HCT116 (cell line): ENCODE measurements at regions not wholly inside any gene's neighbourhood (a gene's known extent, or its start where the extent isn't known, plus 50 kb on each side); places are given as distances from the start of the nearest gene placed in this dataset.

Experiments
- ATAC-seq: fragments of 200-7000 bp; cut with Tn5 transposase; 2 replicates; pipeline ENCODE4 v1.9.1; 2020; ENCODE audit warnings: mild to moderate bottlenecking, moderate library complexity
- BruUV-seq: library from RNA; stranded (reverse); fragments of 400-500 nt; replicated peaks from 2 replicates; lab custom pipeline; 2021; lab: Mats Ljungman, UMichigan
- CTCF ChIA-PET: fragments of 300-600 bp; sonication (Branson Sonifier 250); formaldehyde crosslinking; loops from one replicate; lab custom pipeline; 2021; ENCODE audit warnings: antibody characterized with exemption; lab: Charles Lee
- POLR2A ChIA-PET: fragments of 300-600, 350-600 bp; sonication (Branson Sonifier 250); formaldehyde crosslinking; loops from one replicate; lab custom pipeline; 2021; ENCODE audit warnings: antibody characterized with exemption; lab: Charles Lee
- RAD21 ChIA-PET, 2 experiments: fragments of 300-600 bp; sonication (Branson Sonifier 250); formaldehyde crosslinking; loops; one replicate each; lab custom pipeline; 2023; ENCODE audit warnings: low total read pairs in 2 of 2; ENCODE audit not compliant: uncharacterized antibody in 2 of 2, unreplicated experiment in 2 of 2, low non-redundant PET in 1 of 2; lab: Charles Lee
- DNase-seq: peaks from one replicate; pipeline ENCODE4 v3.0.0-alpha.2; 2010; ENCODE audit warnings: low read depth, low spot score
- H2AFZ ChIP-seq: fragments of 200-600 bp; shearing (Covaris generic), sonication (generic); 2 replicates; pipeline ENCODE4 v1.6.1; 2017; ENCODE audit warnings: low read depth, mixed run types, mixed read lengths, antibody characterized with exemption, low read length; ENCODE audit not compliant: poor library complexity, severe bottlenecking
- H3K27ac ChIP-seq: 2 replicates; pipeline ENCODE4 v1.5.1; 2012; ENCODE audit warnings: low read depth, low read length
- H3K27me3 ChIP-seq: fragments of 200-600 bp; sonication (generic); 2 replicates; pipeline ENCODE4 v1.6.1; 2016; ENCODE audit warnings: mixed run types, low read length, mixed read lengths; ENCODE audit not compliant: insufficient read depth
- H3K36me3 ChIP-seq, 2 experiments: fragments of 200-500 bp in 1 of 2; fragments of 200-600 bp in 1 of 2; sonication (Bioruptor generic) in 1 of 2; sonication (generic) in 1 of 2; 2 replicates each; pipeline versions ENCODE4 v1.5.1 to v1.6.1; 2014 to 2016; ENCODE audit warnings: low read length in 2 of 2, inconsistent platforms in 1 of 2, mixed read lengths in 1 of 2, mixed run types in 1 of 2; ENCODE audit not compliant: insufficient read depth in 2 of 2, control insufficient read depth in 1 of 2
- H3K4me1 ChIP-seq, 2 experiments: fragments of 200-600 bp in 1 of 2; sonication (generic) in 1 of 2; 2 replicates each; pipeline versions ENCODE4 v1.5.1 to v1.6.1; 2012 to 2017; ENCODE audit warnings: low read length in 2 of 2, inconsistent platforms in 1 of 2, mild to moderate bottlenecking in 1 of 2, mixed read lengths in 1 of 2, mixed run types in 1 of 2, moderate library complexity in 1 of 2; ENCODE audit not compliant: insufficient read depth in 2 of 2, control insufficient read depth in 1 of 2
- H3K4me2 ChIP-seq: fragments of 200-600 bp; sonication (generic); 2 replicates; pipeline ENCODE4 v1.6.1; 2017; ENCODE audit warnings: mixed run types, low read length, mixed read lengths
- H3K4me3 ChIP-seq, 2 experiments: fragments of 200-600 bp in 1 of 2; sonication (generic) in 1 of 2; replicated peaks in 1 of 2; 2 replicates each; pipeline ENCODE4 v1.5.1; 2011 to 2016; ENCODE audit warnings: low read length in 2 of 2, control low read depth in 1 of 2, low read depth in 1 of 2, mild to moderate bottlenecking in 1 of 2, mixed read lengths in 1 of 2, mixed run types in 1 of 2
- H3K79me2 ChIP-seq: fragments of 200-600 bp; sonication (generic); 2 replicates; pipeline ENCODE4 v1.6.1; 2017; ENCODE audit warnings: mild to moderate bottlenecking, mixed run types, low read length, moderate library complexity, mixed read lengths; ENCODE audit not compliant: insufficient read depth
- H3K9ac ChIP-seq: fragments of 200-600 bp; sonication (generic); 2 replicates; pipeline ENCODE4 v1.6.1; 2016; ENCODE audit warnings: low read length, mixed read lengths
- H3K9me2 ChIP-seq: fragments of 200-600 bp; sonication (generic), shearing (Covaris generic); 2 replicates; pipeline ENCODE4 v1.6.1; 2017; ENCODE audit warnings: mixed run types, mild to moderate bottlenecking, moderate library complexity; ENCODE audit not compliant: insufficient read depth
- H3K9me3 ChIP-seq, 2 experiments: fragments of 200-500 bp in 1 of 2; fragments of 200-600 bp in 1 of 2; sonication (Bioruptor generic) in 1 of 2; sonication (generic) in 1 of 2; 2 replicates each; pipeline ENCODE4 v1.6.1; 2014 to 2017; ENCODE audit warnings: low read length in 2 of 2, mixed read lengths in 2 of 2, inconsistent platforms in 1 of 2, low read depth in 1 of 2, mild to moderate bottlenecking in 1 of 2, mixed run types in 1 of 2, moderate library complexity in 1 of 2; ENCODE audit not compliant: control insufficient read depth in 1 of 2, insufficient read depth in 1 of 2
- H4K20me1 ChIP-seq: fragments of 200-600 bp; sonication (generic), shearing (Covaris generic); 2 replicates; pipeline ENCODE4 v1.6.1; 2017; ENCODE audit warnings: mixed run types, mild to moderate bottlenecking, moderate library complexity; ENCODE audit not compliant: insufficient read depth
- CEBPB ChIP-seq: IDR thresholded peaks from 2 replicates; pipeline ENCODE4 v1.6.1; 2012; ENCODE audit warnings: low read depth
- CTCF ChIP-seq, 3 experiments: fragments of 200-600 bp in 1 of 3; sonication (generic) in 1 of 3; IDR thresholded peaks in 2 of 3; conservative IDR thresholded peaks in 1 of 3; 2 replicates each; pipeline ENCODE4 v1.5.1; 2012 to 2017; ENCODE audit warnings: low read depth in 2 of 3, low read length in 2 of 3, antibody characterized with exemption in 1 of 3, borderline replicate concordance in 1 of 3, control low read depth in 1 of 3, mild to moderate bottlenecking in 1 of 3, mixed read lengths in 1 of 3, mixed run types in 1 of 3, moderate library complexity in 1 of 3; ENCODE audit not compliant: insufficient read depth in 1 of 3
- FOSL1 ChIP-seq: IDR thresholded peaks from 2 replicates; pipeline ENCODE4 v1.6.1; 2012; ENCODE audit warnings: low read depth
- JUND ChIP-seq: IDR thresholded peaks from 2 replicates; pipeline ENCODE4 v1.6.1; 2012
- POLR2A ChIP-seq: IDR thresholded peaks from 2 replicates; pipeline ENCODE4 v1.7.0; 2011; ENCODE audit warnings: borderline replicate concordance; ENCODE audit not compliant: insufficient read depth, insufficient read length; ENCODE audit errors: extremely low read depth
- RAD21 ChIP-seq: IDR thresholded peaks from 2 replicates; pipeline ENCODE4 v1.6.1; 2012; ENCODE audit warnings: low read depth, mild to moderate bottlenecking
- SP1 ChIP-seq: IDR thresholded peaks from 2 replicates; pipeline ENCODE4 v1.6.1; 2012; ENCODE audit warnings: low read depth
- SRF ChIP-seq: IDR thresholded peaks from 2 replicates; pipeline ENCODE4 v1.6.1; 2012; ENCODE audit warnings: low read depth
- TCF7L2 ChIP-seq: IDR thresholded peaks from 2 replicates; pipeline ENCODE4 v1.7.0; 2011; ENCODE audit warnings: borderline replicate concordance, inconsistent platforms; ENCODE audit not compliant: insufficient read depth, insufficient read length; ENCODE audit errors: extremely low read depth
- ZBTB33 ChIP-seq: IDR thresholded peaks from 2 replicates; pipeline ENCODE4 v1.6.1; 2011; ENCODE audit warnings: mild to moderate bottlenecking, low read length, moderate library complexity; ENCODE audit not compliant: insufficient replicate concordance; ENCODE audit errors: extremely low read depth
- ZNF274 ChIP-seq: fragments of 200-500 bp; sonication (Bioruptor generic); IDR thresholded peaks from 2 replicates; pipeline ENCODE4 v1.6.1; 2014; ENCODE audit warnings: mild to moderate bottlenecking, low read depth, low read length, inconsistent platforms
- intact Hi-C: fragments of 100-400 bp; cut with micrococcal nuclease; formaldehyde crosslinking; loops from 2 replicates; pipeline ENCODE4 v1.10.0; 2022

GRCh38 chr3:106208251-106208650, 339.4 kb upstream of the CBLB start:
- Histone ChIP-seq H3K9ac (no peak overlapping the region), H3K4me1 (no peaks in the 10 kb centered on the region; a peak in 1 of 4 replicates), H3K79me2 (no peaks in the 10 kb centered on the region), H3K4me2 (no peak overlapping the region), H3K27me3 (no peaks in the 10 kb centered on the region), H3K4me3 (no peak overlapping the region), H3K36me3 (no peaks in the 10 kb centered on the region), H2AFZ (no peak overlapping the region), H3K27ac (no peak overlapping the region), H3K9me3 (no peaks in the 10 kb centered on the region), H3K9me2 (no peaks in the 10 kb centered on the region), H4K20me1 (no peaks in the 10 kb centered on the region)
- TF ChIP-seq SP1 (no peak), ZNF274 (no peak), JUND (no peak), CEBPB (no peak), RAD21 (no peak), TCF7L2 (no peak), FOSL1 (no peak), SRF (no peak), POLR2A (no peak)
- CTCF ChIA-PET = no interaction called here
- RAD21 ChIA-PET = no interaction called here
- POLR2A ChIA-PET = no interaction called here
- intact Hi-C loops = loop anchor here (2.0 kb wide), 1 partner anchor 521 kb away; no protein-coding TSS in a partner anchor
- no peak for DNase-seq
- no peak for ATAC-seq
- BruUV-seq = no TSS peak

GRCh38 chr3:106208967-106209366, 340.2 kb upstream of the CBLB start:
- Histone ChIP-seq H3K9me3 (no peaks in the 10 kb centered on the region), H2AFZ (no peak overlapping the region), H3K4me3 (no peak overlapping the region), H3K9me2 (no peaks in the 10 kb centered on the region), H3K79me2 (no peaks in the 10 kb centered on the region), H3K27me3 (no peaks in the 10 kb centered on the region), H3K4me1 (no peaks in the 10 kb centered on the region; a peak in 1 of 4 replicates), H3K36me3 (no peaks in the 10 kb centered on the region), H3K27ac (no peak overlapping the region), H3K4me2 (no peak overlapping the region), H3K9ac (no peak overlapping the region), H4K20me1 (no peaks in the 10 kb centered on the region)
- CTCF ChIA-PET = no interaction called here
- no peak for TF ChIP-seq ZBTB33
- TF ChIP-seq RAD21 = peak; percentile 37; the same call in 1 of the 2 replicates
- TF ChIP-seq CTCF (IDR thresholded peaks at IDR 0.05 in 2 of 3, conservative IDR thresholded peaks at IDR 0.05 in 1 of 3; ENCODE audit: borderline replicate concordance in 1 of 3, insufficient read depth in 1 of 3, low read depth in 2 of 3, low read length in 2 of 3) = peak in 1 of 3 experiments; percentile 29; a peak in 1 of 6 replicates
- POLR2A ChIA-PET = no interaction called here
- intact Hi-C loops = loop anchor here (2.0 kb wide), 1 partner anchor 522 kb away; no protein-coding TSS in a partner anchor
- RAD21 ChIA-PET = no interaction called here
- BruUV-seq = no TSS peak
- ATAC-seq (no peak), DNase-seq (no peak)
